ENCODE measurements at regions not wholly inside any gene's neighbourhood (a gene's known extent, or its start where the extent isn't known, plus 50 kb on each side); places are given as distances from the start of the nearest gene placed in this dataset.

DNA sequence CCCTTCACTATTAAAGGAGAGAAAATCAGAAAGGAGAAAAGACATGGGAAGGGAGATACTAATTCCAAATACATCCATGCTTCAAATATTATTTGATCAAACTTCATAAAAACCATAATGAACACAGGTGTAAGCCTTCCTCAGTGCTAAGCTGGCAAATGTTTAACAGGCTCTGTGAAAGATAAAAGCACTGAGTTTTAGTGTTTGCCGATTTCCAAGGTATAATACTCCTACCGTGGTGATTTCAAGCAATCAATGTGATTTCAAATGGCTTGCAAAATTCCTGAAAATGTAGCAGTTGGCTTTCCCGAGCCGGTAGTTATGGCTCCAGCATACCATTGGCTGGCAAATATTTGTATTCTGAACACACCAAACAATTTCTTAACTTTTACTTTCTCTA, 732.3 kb upstream of the GOLIM4 start:
- no peak for DNase-seq (ENCODE audit: low read depth, low spot score)
- peaks cover 1% of the 10 kb centered on the region; the same call in 1 of the 2 replicates for H3K4me1 ChIP-seq (ENCODE audit: control insufficient read depth, insufficient read depth, low read length)
- no peak overlapping the region for H3K4me3 ChIP-seq (ENCODE audit: low read length)
- H3K27me3 ChIP-seq (ENCODE audit: control insufficient read depth, insufficient read depth, low read length) = no peaks in the 10 kb centered on the region
- H3K27ac ChIP-seq (ENCODE audit: low read length) = no peak overlapping the region
- no CpG with 5 or more reads among the region's 4 CpGs for WGBS (ENCODE audit: insufficient coverage, insufficient read length)
- no peaks in the 10 kb centered on the region for H3K9me3 ChIP-seq (ENCODE audit: control insufficient read depth, insufficient read depth, low read length)
- no peaks in the 10 kb centered on the region for H3K36me3 ChIP-seq (ENCODE audit: control insufficient read depth, insufficient read depth, low read length)

DNA sequence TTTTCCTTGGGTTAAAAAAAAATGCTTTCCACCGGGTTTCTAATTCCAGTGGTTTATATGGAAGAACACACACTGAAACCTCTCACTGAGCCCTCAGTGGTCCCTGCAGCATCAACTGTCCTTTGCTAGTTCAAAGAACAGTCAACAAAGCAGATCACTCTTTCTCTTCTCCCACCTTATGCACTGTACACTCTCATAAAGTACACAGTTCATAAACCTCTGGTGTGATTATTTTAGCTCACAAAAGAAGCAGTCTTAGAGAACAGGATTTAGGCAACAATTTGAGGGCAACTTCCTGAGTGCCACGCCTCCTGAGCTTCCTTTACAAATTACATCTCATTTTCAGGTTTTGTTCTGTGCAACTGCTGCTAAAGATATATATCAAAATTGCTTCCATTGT, 728.4 kb upstream of the GOLIM4 start:
- DNase-seq (ENCODE audit: low read depth, low spot score) = no peak
- no peaks in the 10 kb centered on the region for H3K36me3 ChIP-seq (ENCODE audit: control insufficient read depth, insufficient read depth, low read length)
- H3K4me1 ChIP-seq (ENCODE audit: control insufficient read depth, insufficient read depth, low read length) = peaks cover 1% of the 10 kb centered on the region; the same call in 1 of the 2 replicates
- no peaks in the 10 kb centered on the region for H3K27me3 ChIP-seq (ENCODE audit: control insufficient read depth, insufficient read depth, low read length)
- H3K9me3 ChIP-seq (ENCODE audit: control insufficient read depth, insufficient read depth, low read length) = no peaks in the 10 kb centered on the region
- no peak overlapping the region for H3K27ac ChIP-seq (ENCODE audit: low read length)
- no CpG with 5 or more reads among the region's 2 CpGs for WGBS (ENCODE audit: insufficient coverage, insufficient read length)
- H3K4me3 ChIP-seq (ENCODE audit: low read length) = no peak overlapping the region

GRCh38 chr3:168823466-168823865, 727.7 kb upstream of the GOLIM4 start:
- no peaks in the 10 kb centered on the region for H3K9me3 ChIP-seq (ENCODE audit: control insufficient read depth, insufficient read depth, low read length)
- H3K36me3 ChIP-seq (ENCODE audit: control insufficient read depth, insufficient read depth, low read length) = no peaks in the 10 kb centered on the region
- no CpG with 5 or more reads among the region's 5 CpGs for WGBS (ENCODE audit: insufficient coverage, insufficient read length)
- H3K4me3 ChIP-seq (ENCODE audit: low read length) = no peak overlapping the region
- H3K27me3 ChIP-seq (ENCODE audit: control insufficient read depth, insufficient read depth, low read length) = no peaks in the 10 kb centered on the region
- H3K27ac ChIP-seq (ENCODE audit: low read length) = no peak overlapping the region
- DNase-seq (ENCODE audit: low read depth, low spot score) = no peak
- no peaks in the 10 kb centered on the region for H3K4me1 ChIP-seq (ENCODE audit: control insufficient read depth, insufficient read depth, low read length)

DNA sequence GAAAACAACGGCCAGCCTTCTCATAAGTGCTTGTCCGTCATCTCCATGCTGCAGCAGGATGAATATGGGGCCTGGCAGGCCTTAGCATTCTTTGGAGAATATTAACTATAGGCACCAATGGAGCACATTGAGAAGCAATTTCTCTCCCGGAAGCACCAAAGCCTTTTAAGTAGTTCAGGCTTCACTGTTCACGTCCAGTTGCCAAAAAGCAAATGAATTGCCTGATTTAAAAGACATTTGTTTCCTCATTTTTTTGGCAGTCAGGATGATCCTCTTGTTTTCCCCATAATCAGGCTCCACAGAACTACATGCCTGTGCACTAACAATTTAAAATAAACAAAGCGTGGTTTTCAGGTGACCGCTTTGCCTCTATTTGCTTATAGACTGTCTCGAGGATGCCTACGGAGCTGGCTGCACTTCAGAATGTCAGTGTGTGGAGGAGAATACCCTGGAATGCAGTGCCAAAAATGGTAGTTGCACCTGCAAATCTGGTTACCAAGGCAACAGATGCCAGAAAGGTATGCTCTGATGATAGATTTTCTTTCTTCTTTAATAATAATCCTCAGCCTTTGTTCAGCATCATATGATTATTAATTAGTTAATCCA, 725.2 kb upstream of the GOLIM4 start:
- Histone ChIP-seq H3K9me3 (ENCODE audit: control insufficient read depth, insufficient read depth, low read length) (no peaks in the 10 kb centered on the region), H3K27ac (ENCODE audit: low read length) (no peak overlapping the region), H3K36me3 (ENCODE audit: control insufficient read depth, insufficient read depth, low read length) (no peaks in the 10 kb centered on the region), H3K4me3 (ENCODE audit: low read length) (no peak overlapping the region), H3K27me3 (ENCODE audit: control insufficient read depth, insufficient read depth, low read length) (no peaks in the 10 kb centered on the region), H3K4me1 (ENCODE audit: control insufficient read depth, insufficient read depth, low read length) (no peaks in the 10 kb centered on the region)
- no CpG with 5 or more reads among the region's 8 CpGs for WGBS (ENCODE audit: insufficient coverage, insufficient read length)
- DNase-seq (ENCODE audit: low read depth, low spot score) = no peak

DNA sequence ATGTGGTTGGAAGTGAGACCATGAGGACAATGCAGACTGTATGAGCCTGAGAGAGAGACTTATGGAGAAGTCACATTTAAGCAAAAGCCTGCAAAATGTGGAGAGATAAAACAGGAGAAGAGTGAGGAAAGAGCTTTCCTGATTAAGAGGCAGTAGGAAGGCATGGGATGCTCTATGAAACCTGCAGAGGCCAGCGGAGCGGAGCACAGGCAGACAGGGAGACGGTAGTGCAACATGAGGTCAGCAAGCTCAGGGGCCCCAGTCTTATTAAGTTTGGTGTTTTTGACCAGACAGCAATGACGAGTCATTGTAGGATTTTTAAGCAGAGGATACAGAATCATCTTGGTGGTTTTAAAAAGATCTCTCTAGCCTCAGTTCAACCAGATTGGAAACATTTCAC, 721.5 kb upstream of the GOLIM4 start:
- Histone ChIP-seq H3K4me1 (ENCODE audit: control insufficient read depth, insufficient read depth, low read length) (peaks cover 2% of the 10 kb centered on the region; the same call in 1 of the 2 replicates), H3K27me3 (ENCODE audit: control insufficient read depth, insufficient read depth, low read length) (no peaks in the 10 kb centered on the region), H3K4me3 (ENCODE audit: low read length) (no peak overlapping the region), H3K9me3 (ENCODE audit: control insufficient read depth, insufficient read depth, low read length) (no peaks in the 10 kb centered on the region), H3K36me3 (ENCODE audit: control insufficient read depth, insufficient read depth, low read length) (no peaks in the 10 kb centered on the region), H3K27ac (ENCODE audit: low read length) (no peak overlapping the region)
- DNase-seq (ENCODE audit: low read depth, low spot score) = no peak
- no CpG with 5 or more reads among the region's 4 CpGs for WGBS (ENCODE audit: insufficient coverage, insufficient read length)

DNA sequence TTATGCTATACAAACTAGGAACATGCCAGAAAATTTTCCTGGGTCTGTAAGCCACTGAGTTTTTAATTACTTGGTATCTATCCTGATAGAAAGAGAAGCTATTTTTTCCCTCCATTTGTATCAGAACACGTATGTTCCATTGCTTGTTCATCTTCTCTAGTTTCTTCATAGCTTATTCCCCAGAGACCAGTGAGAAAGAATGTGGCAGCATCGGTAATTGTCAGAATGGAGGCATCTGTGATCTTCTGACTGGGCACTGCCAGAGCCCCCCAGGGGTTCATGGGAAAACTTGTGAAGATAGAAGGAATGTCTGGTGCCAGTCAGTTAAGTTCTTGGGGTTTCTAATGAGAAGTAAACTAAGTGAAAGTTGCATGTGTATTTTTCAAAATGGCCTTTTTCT, 720.2 kb upstream of the GOLIM4 start:
- WGBS (ENCODE audit: insufficient coverage, insufficient read length) = no CpG with 5 or more reads among the region's 2 CpGs
- Histone ChIP-seq H3K4me1 (ENCODE audit: control insufficient read depth, insufficient read depth, low read length) (peaks cover 2% of the 10 kb centered on the region; the same call in 1 of the 2 replicates), H3K27me3 (ENCODE audit: control insufficient read depth, insufficient read depth, low read length) (no peaks in the 10 kb centered on the region), H3K9me3 (ENCODE audit: control insufficient read depth, insufficient read depth, low read length) (no peaks in the 10 kb centered on the region), H3K27ac (ENCODE audit: low read length) (no peak overlapping the region), H3K36me3 (ENCODE audit: control insufficient read depth, insufficient read depth, low read length) (no peaks in the 10 kb centered on the region), H3K4me3 (ENCODE audit: low read length) (no peak overlapping the region)
- no peak for DNase-seq (ENCODE audit: low read depth, low spot score)

DNA sequence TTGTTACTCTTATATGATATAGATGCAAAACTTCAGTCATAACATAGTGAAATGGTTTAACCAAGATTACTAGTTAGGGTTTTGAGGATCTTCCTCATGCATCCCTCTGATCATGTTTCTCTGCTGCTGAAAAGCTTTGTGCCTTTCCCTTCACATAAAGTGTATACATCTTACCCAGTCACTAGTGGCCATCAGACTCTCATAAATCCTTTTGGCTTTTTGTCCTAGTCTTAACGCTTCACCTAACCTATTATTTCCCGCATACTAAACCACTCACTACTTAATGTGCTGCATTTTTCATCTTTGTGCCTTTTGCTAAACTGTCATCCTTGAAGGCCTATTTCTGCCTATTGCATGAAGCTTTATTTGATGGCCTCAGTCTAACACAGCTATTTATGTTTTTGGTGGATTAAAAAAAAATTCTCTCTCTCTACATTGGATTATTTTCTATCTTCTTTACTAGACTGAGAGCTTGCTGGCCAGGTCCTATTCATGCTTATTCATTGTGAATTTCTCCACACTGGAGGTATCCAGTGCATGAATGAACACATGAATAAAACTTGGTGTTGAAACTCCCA, 717.6 kb upstream of the GOLIM4 start:
- 100% methylated on average over 2 of the region's 2 CpGs for WGBS (ENCODE audit: insufficient coverage, insufficient read length)
- peaks cover 2% of the 10 kb centered on the region; the same call in 1 of the 2 replicates for H3K4me1 ChIP-seq (ENCODE audit: control insufficient read depth, insufficient read depth, low read length)
- H3K4me3 ChIP-seq (ENCODE audit: low read length) = no peak overlapping the region
- H3K9me3 ChIP-seq (ENCODE audit: control insufficient read depth, insufficient read depth, low read length) = no peaks in the 10 kb centered on the region
- H3K36me3 ChIP-seq (ENCODE audit: control insufficient read depth, insufficient read depth, low read length) = no peaks in the 10 kb centered on the region
- no peaks in the 10 kb centered on the region for H3K27me3 ChIP-seq (ENCODE audit: control insufficient read depth, insufficient read depth, low read length)
- H3K27ac ChIP-seq (ENCODE audit: low read length) = no peak overlapping the region
- DNase-seq (ENCODE audit: low read depth, low spot score) = no peak

GRCh38 chr3:168812234-168812633, 716.5 kb upstream of the GOLIM4 start:
- no peaks in the 10 kb centered on the region for H3K36me3 ChIP-seq (ENCODE audit: control insufficient read depth, insufficient read depth, low read length)
- no peak overlapping the region for H3K4me3 ChIP-seq (ENCODE audit: low read length)
- peaks cover 2% of the 10 kb centered on the region; the same call in 1 of the 2 replicates for H3K4me1 ChIP-seq (ENCODE audit: control insufficient read depth, insufficient read depth, low read length)
- no peaks in the 10 kb centered on the region for H3K27me3 ChIP-seq (ENCODE audit: control insufficient read depth, insufficient read depth, low read length)
- no peak overlapping the region for H3K27ac ChIP-seq (ENCODE audit: low read length)
- H3K9me3 ChIP-seq (ENCODE audit: control insufficient read depth, insufficient read depth, low read length) = no peaks in the 10 kb centered on the region
- no CpG with 5 or more reads among the region's 3 CpGs for WGBS (ENCODE audit: insufficient coverage, insufficient read length)
- peak; percentile 50 for DNase-seq (ENCODE audit: low read depth, low spot score)

DNA sequence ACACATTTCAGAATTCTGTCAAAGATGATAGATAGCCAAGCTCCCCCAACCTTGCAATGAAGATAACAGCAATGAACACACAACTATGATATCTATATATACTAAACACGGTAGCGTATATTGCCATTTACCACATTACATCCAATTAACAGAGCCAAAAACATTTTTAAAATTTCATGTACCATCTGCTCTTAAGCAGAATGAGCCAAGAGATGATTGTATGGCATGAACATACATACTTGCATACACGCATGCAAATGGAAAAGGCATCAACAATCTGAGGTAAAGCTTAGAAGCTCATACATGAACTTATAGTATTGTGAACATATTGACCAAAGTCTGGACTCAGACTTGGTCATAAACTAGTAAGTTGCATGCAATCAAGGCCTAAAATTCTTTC, 712.9 kb upstream of the GOLIM4 start:
- peaks cover 2% of the 10 kb centered on the region; the same call in 1 of the 2 replicates for H3K4me1 ChIP-seq (ENCODE audit: control insufficient read depth, insufficient read depth, low read length)
- H3K27me3 ChIP-seq (ENCODE audit: control insufficient read depth, insufficient read depth, low read length) = no peaks in the 10 kb centered on the region
- WGBS (ENCODE audit: insufficient coverage, insufficient read length) = no CpG with 5 or more reads among the region's 3 CpGs
- H3K9me3 ChIP-seq (ENCODE audit: control insufficient read depth, insufficient read depth, low read length) = no peaks in the 10 kb centered on the region
- H3K36me3 ChIP-seq (ENCODE audit: control insufficient read depth, insufficient read depth, low read length) = no peaks in the 10 kb centered on the region
- DNase-seq (ENCODE audit: low read depth, low spot score) = no peak
- no peak overlapping the region for H3K27ac ChIP-seq (ENCODE audit: low read length)
- no peak overlapping the region for H3K4me3 ChIP-seq (ENCODE audit: low read length)

DNA sequence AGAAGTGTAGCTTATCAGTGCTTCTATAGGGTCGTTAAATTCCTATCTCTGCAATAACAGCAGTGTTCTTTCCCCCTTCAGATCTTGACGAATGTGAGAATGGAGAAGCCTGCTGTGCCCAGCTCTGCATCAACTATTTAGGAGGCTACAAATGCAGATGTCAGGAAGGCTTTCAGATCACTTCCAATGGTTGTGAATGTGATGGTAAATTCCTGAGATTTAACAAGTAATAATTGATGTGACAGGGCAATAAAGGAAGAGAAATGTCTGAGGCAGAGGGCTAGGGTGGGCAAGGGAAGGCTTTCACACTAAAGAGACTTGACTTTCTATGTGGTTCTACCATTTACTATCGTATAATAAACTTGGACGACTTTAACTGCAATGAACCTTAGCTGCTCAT, 711.7 kb upstream of the GOLIM4 start:
- H3K36me3 ChIP-seq (ENCODE audit: control insufficient read depth, insufficient read depth, low read length) = no peaks in the 10 kb centered on the region
- no peak overlapping the region for H3K4me3 ChIP-seq (ENCODE audit: low read length)
- DNase-seq (ENCODE audit: low read depth, low spot score) = peak; percentile 25
- no CpG with 5 or more reads among the region's 4 CpGs for WGBS (ENCODE audit: insufficient coverage, insufficient read length)
- H3K9me3 ChIP-seq (ENCODE audit: control insufficient read depth, insufficient read depth, low read length) = no peaks in the 10 kb centered on the region
- no peak overlapping the region for H3K27ac ChIP-seq (ENCODE audit: low read length)
- no peaks in the 10 kb centered on the region for H3K27me3 ChIP-seq (ENCODE audit: control insufficient read depth, insufficient read depth, low read length)
- H3K4me1 ChIP-seq (ENCODE audit: control insufficient read depth, insufficient read depth, low read length) = peaks cover 1% of the 10 kb centered on the region; the same call in 1 of the 2 replicates

- Histone ChIP-seq H3K9me3 (ENCODE audit: control insufficient read depth, insufficient read depth, low read length) (no peaks in the 10 kb centered on the region), H3K4me1 (ENCODE audit: control insufficient read depth, insufficient read depth, low read length) (peaks cover 1% of the 10 kb centered on the region; the same call in 1 of the 2 replicates), H3K36me3 (ENCODE audit: control insufficient read depth, insufficient read depth, low read length) (no peaks in the 10 kb centered on the region), H3K4me3 (ENCODE audit: low read length) (no peak overlapping the region), H3K27me3 (ENCODE audit: control insufficient read depth, insufficient read depth, low read length) (no peaks in the 10 kb centered on the region), H3K27ac (ENCODE audit: low read length) (no peak overlapping the region)
- no CpG with 5 or more reads among the region's 1 CpG for WGBS (ENCODE audit: insufficient coverage, insufficient read length)
- DNase-seq (ENCODE audit: low read depth, low spot score) = no peak
Measured at GRCh38 chr3:168806871-168807270, 711.1 kb upstream of the GOLIM4 start.

All from iPS DF 6.9 (cell line).